ENCODE measurements at regions not wholly inside any gene's neighbourhood (a gene's known extent, or its start where the extent isn't known, plus 50 kb on each side); places are given as distances from the start of the nearest gene placed in this dataset.
A peak's percentile ranks its signal among the peaks of the same experiment; 100 is the strongest.

DNA sequence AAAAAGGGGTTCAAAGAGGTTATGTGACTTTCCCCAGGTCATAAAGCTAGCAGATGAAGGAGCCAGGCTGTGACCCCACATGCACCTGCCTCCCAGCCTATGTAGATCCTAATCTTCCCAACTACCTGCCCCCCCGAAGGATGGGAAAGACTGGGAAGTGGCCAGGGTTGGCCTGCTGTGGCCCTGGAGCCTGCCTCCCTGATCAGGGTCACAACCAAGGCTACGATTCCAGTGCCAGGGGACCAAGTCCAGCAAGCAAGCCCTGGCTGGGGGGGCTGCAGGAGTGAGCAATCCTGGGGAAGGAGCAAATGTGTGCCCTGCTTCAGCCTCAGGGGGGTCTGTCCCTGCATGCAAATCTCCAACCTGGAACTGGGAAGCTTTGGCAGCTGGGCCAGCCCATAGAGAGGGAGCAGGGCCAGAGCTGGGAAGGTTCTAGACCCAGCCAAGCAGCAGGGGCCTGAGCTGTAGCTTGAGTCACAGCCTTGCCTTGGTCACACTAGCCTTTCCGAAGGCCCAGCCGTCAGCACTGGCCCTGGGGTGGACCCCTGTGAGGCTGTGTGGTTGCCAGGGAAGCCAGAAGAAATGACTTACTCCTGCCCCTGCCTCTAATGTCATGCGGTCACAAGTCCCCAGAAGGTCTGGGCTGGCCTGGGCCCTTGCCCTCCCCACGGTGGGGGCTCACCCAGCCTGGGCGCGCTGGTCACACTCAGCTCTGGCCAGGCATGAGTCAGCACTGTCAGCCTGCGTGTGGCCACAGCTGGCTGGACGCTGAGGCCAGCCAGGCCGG is 96.4 kb upstream of the ZMIZ1 start:
- TF ChIP-seq, protein P1, sequence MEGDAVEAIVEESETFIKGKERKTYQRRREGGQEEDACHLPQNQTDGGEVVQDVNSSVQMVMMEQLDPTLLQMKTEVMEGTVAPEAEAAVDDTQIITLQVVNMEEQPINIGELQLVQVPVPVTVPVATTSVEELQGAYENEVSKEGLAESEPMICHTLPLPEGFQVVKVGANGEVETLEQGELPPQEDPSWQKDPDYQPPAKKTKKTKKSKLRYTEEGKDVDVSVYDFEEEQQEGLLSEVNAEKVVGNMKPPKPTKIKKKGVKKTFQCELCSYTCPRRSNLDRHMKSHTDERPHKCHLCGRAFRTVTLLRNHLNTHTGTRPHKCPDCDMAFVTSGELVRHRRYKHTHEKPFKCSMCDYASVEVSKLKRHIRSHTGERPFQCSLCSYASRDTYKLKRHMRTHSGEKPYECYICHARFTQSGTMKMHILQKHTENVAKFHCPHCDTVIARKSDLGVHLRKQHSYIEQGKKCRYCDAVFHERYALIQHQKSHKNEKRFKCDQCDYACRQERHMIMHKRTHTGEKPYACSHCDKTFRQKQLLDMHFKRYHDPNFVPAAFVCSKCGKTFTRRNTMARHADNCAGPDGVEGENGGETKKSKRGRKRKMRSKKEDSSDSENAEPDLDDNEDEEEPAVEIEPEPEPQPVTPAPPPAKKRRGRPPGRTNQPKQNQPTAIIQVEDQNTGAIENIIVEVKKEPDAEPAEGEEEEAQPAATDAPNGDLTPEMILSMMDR (IDR thresholded peaks at IDR 0.05; ENCODE audit: borderline replicate concordance): no peak
- peak overlapping the region; percentile 99 for H3K27ac ChIP-seq (replicated peaks)
- intact Hi-C loops (cut with micrococcal nuclease): no loop called here
- DNase-seq: peak; percentile 78
- no peaks in the 10 kb centered on the region for H3K36me3 ChIP-seq
- peak overlapping the region; percentile 68 for H3K4me3 ChIP-seq
- H3K4me1 ChIP-seq: peaks cover 35% of the 10 kb centered on the region
- no peaks in the 10 kb centered on the region for H3K9me3 ChIP-seq (replicated peaks)
- H3K27me3 ChIP-seq (ENCODE audit: low read depth): no peaks in the 10 kb centered on the region

DNA sequence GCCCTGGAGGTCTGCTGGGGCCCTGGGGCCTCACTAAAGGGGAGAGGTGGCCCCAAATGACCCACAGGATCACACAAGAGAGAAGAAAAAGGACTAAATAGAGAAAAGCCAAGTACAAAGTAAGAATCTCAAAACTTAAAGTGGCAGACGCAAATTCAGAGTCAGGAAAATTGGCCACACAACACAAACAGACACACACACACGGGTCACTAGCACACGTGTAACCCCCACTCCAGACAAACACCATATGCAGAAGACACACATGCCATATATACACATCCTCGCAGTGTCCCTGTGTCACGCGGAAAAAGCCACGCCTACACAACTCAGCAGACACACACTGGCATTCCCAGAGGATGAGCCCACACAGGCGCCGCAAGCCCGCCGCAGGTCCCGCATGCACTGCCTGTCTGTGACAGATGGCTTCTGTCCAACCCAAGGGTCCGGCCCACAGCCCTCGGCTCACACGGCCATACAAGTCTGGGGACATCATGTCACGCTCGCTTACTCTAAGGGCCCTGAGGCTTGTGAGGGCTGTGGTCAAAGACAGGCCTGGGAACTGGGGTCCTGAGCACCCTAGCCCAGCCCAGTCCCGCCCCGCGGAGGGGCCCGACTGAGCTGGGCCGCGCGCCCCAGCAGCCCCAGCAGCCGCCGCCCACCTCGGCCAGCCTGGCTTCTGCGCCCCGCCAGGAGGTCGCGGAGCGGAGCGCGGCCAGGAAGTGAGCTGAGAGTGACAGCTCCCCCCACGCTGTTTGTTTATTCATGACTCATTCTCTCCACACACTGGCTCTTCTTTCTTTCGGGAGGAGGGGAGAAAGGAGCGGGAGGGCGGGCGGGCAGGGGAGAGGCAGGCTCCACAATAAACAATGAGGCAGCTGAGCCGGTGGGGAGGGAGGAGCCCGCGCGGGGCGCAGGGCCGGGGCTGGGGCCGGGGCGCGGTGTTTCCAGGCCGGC is 95.5 kb upstream of the ZMIZ1 start:
- Histone ChIP-seq H3K27ac (replicated peaks) (peak overlapping the region; percentile 99), H3K9me3 (replicated peaks) (no peaks in the 10 kb centered on the region), H3K4me3 (peak overlapping the region; percentile 68), H3K36me3 (no peaks in the 10 kb centered on the region), H3K4me1 (peaks cover 44% of the 10 kb centered on the region), H3K27me3 (ENCODE audit: low read depth) (no peaks in the 10 kb centered on the region)
- DNase-seq: peak; percentile 78
- intact Hi-C loops (cut with micrococcal nuclease): no loop called here
- TF ChIP-seq, protein P1 (IDR thresholded peaks at IDR 0.05; ENCODE audit: borderline replicate concordance): no peak

DNA sequence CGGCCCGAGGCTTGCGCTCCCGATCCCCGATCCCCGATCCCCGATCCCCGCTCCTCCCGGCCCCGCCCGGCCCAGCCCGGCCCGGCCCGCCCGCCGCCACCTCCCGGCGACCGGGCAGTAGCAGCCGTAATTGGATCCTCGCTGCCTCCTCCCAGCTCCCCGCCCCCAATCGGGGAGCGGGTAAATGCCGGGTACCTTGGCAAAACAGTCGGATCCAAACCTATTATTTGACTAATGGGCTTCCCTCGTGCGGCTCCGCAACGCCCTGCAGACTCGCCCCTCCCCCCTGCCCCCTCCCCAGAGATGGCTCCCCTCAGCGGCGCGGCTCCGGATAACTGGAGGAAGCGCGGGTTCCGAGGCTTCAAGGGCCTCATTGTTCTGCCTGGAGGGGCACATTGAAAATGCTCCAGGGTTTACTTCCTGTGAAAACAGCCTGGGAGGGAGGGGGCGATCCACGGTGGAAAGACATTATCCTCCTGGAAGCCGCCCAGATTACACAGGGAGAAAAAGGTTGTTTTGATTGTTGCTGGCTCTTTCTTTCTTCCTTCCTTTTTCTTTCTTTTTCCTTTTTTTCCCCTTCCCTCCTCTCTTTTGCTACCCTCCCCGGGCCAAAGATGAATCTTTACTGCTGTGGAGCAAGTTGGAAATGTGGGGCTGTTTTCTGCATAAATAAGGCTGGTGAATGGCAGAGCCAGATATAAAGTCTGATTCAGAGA is 94.7 kb upstream of the ZMIZ1 start:
- TF ChIP-seq, protein P1 (IDR thresholded peaks at IDR 0.05; ENCODE audit: borderline replicate concordance): peak; percentile 45
- H3K4me1 ChIP-seq: peaks cover 45% of the 10 kb centered on the region
- no peaks in the 10 kb centered on the region for H3K36me3 ChIP-seq
- intact Hi-C loops (cut with micrococcal nuclease): no loop called here
- no peaks in the 10 kb centered on the region for H3K9me3 ChIP-seq (replicated peaks)
- H3K27me3 ChIP-seq (ENCODE audit: low read depth): no peaks in the 10 kb centered on the region
- H3K27ac ChIP-seq (replicated peaks): peak overlapping the region; percentile 99
- H3K4me3 ChIP-seq: peak overlapping the region; percentile 68
- peak; percentile 78 for DNase-seq

DNA sequence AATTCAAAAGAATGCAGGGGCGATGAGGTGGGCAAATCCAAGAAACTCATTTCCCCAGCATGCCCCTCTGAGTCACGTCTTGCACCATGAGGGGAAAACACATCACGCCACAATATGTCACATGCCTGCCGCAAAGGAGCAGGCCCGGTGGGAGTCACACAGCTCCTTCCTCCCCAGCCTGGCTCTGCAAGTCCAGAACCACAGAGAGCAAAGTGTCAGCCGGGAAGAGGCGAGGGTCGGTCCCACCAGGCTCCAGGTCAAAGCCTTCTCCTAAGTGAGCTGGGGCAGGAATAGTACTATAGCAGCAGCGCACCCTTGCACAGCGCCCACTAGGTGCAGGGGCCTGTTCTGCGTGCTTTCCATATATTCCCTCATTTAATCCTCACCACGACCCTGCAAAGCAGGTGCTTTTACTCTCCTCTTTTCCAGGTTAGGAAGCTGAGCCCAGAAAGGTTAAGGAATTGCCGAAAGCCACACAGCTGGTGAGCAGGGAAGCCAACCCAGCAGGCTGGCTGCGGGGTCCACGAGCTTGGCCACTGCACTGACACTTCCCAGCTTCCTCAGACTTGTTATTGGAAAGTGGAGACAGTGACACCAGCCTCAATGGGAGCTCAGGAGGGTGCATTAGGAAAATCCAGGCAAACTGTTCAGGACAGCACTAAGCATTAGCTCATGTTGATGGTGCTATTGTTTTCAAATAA is 94.0 kb upstream of the ZMIZ1 start:
- Histone ChIP-seq H3K36me3 (no peaks in the 10 kb centered on the region), H3K4me1 (peaks cover 50% of the 10 kb centered on the region), H3K27ac (replicated peaks) (peak overlapping the region; percentile 99), H3K27me3 (ENCODE audit: low read depth) (no peaks in the 10 kb centered on the region), H3K9me3 (replicated peaks) (no peaks in the 10 kb centered on the region), H3K4me3 (peak overlapping the region; percentile 68)
- DNase-seq: peak; percentile 39
- intact Hi-C loops (cut with micrococcal nuclease): no loop called here
- TF ChIP-seq, protein P1 (IDR thresholded peaks at IDR 0.05; ENCODE audit: borderline replicate concordance): peak; percentile 61
